22Rv1 (cell line): ENCODE measurements at regions not wholly inside any gene's neighbourhood (a gene's known extent, or its start where the extent isn't known, plus 50 kb on each side); places are given as distances from the start of the nearest gene placed in this dataset.

Source experiments
- CTCF ChIP-seq: fragments of 450-650 bp; IDR thresholded peaks from 2 replicates; pipeline ENCODE4 v1.5.1; 2017; ENCODE audit warnings: mild to moderate bottlenecking
- ZFX ChIP-seq: fragments of 450-650 bp; IDR thresholded peaks from 2 replicates; pipeline ENCODE4 v1.6.1; 2017; ENCODE audit warnings: antibody characterized with exemption, borderline replicate concordance

DNA sequence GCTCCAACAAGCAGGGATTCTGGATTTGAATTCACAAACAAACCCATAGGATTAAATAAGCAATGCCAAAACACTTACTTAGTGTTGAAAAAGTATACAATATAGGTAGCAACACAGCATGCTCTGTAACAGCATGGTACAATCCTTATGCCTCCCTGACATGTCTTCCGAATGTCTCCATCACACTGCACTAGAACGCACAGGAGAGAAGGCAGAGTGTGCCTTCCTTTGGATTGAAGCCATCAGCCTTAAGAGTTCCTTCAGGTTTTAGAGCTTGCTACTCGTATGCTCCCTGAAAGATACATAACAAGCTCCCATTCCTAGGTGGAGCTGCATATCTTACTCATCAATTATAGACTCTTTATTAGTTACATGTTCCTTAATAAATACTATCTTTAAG, 1573.9 kb upstream of the PRR20A start:
- TF ChIP-seq CTCF (no peak), ZFX (no peak)
